Right kidney (tissue), 1 donor: ENCODE measurements at regions not wholly inside any gene's neighbourhood (a gene's known extent, or its start where the extent isn't known, plus 50 kb on each side); places are given as distances from the start of the nearest gene placed in this dataset.
"Not testable (repeated sequence)": the region's sequence is repeated elsewhere in the genome, so short reads cannot be mapped to it uniquely, and the experiment has no call there.

Experiments
- DNase-seq: peaks from one replicate; pipeline ENCODE4 v3.0.0-alpha.2; 2016

GRCh38 chr9:73095425-73095824, 56.2 kb upstream of the ANXA1 start:
- DNase-seq, result no peak

- no peak for DNase-seq
Measured at GRCh38 chr9:73093740-73094379, 57.8 kb upstream of the ANXA1 start.

- DNase-seq, result no peak
Measured at GRCh38 chr9:73093016-73093739, 58.5 kb upstream of the ANXA1 start.

GRCh38 chr9:73091909-73092308, 59.8 kb upstream of the ANXA1 start:
- no peak for DNase-seq

GRCh38 chr9:73090214-73090613, 61.5 kb upstream of the ANXA1 start:
- DNase-seq, result no peak

GRCh38 chr9:73089304-73089985, 62.2 kb upstream of the ANXA1 start:
- no peak for DNase-seq

GRCh38 chr9:73087876-73088275, 63.8 kb upstream of the ANXA1 start:
- not testable (repeated sequence) for DNase-seq

GRCh38 chr9:73083519-73083918, 68.1 kb upstream of the ANXA1 start:
- no peak for DNase-seq

GRCh38 chr9:73081979-73082657, 69.5 kb upstream of the ANXA1 start:
- peak; percentile 19 for DNase-seq

GRCh38 chr9:73080110-73080694, 71.5 kb upstream of the ANXA1 start:
- DNase-seq, result no peak

GRCh38 chr9:73079326-73079725, 72.3 kb upstream of the ANXA1 start:
- no peak for DNase-seq

- DNase-seq, result no peak
Measured at GRCh38 chr9:73077625-73078030, 74.0 kb upstream of the ANXA1 start.

- DNase-seq, result no peak
Measured at GRCh38 chr9:73076970-73077369, 74.7 kb upstream of the ANXA1 start.

- no peak for DNase-seq
Measured at GRCh38 chr9:73074176-73074708, 77.4 kb upstream of the ANXA1 start.

GRCh38 chr9:73073337-73074175, 78.1 kb upstream of the ANXA1 start:
- DNase-seq, result no peak

- no peak for DNase-seq
Measured at GRCh38 chr9:73067074-73067473, 84.6 kb upstream of the ANXA1 start.

- DNase-seq, result no peak
Measured at GRCh38 chr9:73065439-73065838, 86.2 kb upstream of the ANXA1 start.

- no peak for DNase-seq
Measured at GRCh38 chr9:73064315-73064714, 87.3 kb upstream of the ANXA1 start.

- DNase-seq, result no peak
Measured at GRCh38 chr9:73061146-73061545, 90.5 kb upstream of the ANXA1 start.

- no peak for DNase-seq
Measured at GRCh38 chr9:73059247-73059646, 92.4 kb upstream of the ANXA1 start.

- no peak for DNase-seq
Measured at GRCh38 chr9:73056245-73056644, 95.4 kb upstream of the ANXA1 start.
